ENCODE measurements at regions not wholly inside any gene's neighbourhood (a gene's known extent, or its start where the extent isn't known, plus 50 kb on each side); places are given as distances from the start of the nearest gene placed in this dataset.

GRCh38 chr5:9903801-9904200, 273.6 kb upstream of the TAS2R1 start:
- Histone ChIP-seq H3K36me3 (ENCODE audit: control insufficient read depth, insufficient read depth, low read length) (no peaks in the 10 kb centered on the region), H3K4me3 (ENCODE audit: low read depth, low read length) (no peak overlapping the region), H3K27me3 (ENCODE audit: control insufficient read depth, insufficient read depth, low read length) (no peaks in the 10 kb centered on the region)
- DNase-seq (ENCODE audit: low read depth): no peak
- TF ChIP-seq CTCF (IDR thresholded peaks at IDR 0.05; ENCODE audit: insufficient read depth, low read length, poor library complexity, severe bottlenecking): no peak

GRCh38 chr5:9898319-9898718, 268.2 kb upstream of the TAS2R1 start:
- Histone ChIP-seq H3K4me3 (ENCODE audit: low read depth, low read length) (no peak overlapping the region), H3K27me3 (ENCODE audit: control insufficient read depth, insufficient read depth, low read length) (no peaks in the 10 kb centered on the region), H3K36me3 (ENCODE audit: control insufficient read depth, insufficient read depth, low read length) (no peaks in the 10 kb centered on the region)
- peak; percentile 58 for TF ChIP-seq CTCF (IDR thresholded peaks at IDR 0.05; ENCODE audit: insufficient read depth, low read length, poor library complexity, severe bottlenecking)
- DNase-seq (ENCODE audit: low read depth): no peak

- Histone ChIP-seq H3K27me3 (ENCODE audit: control insufficient read depth, insufficient read depth, low read length) (no peaks in the 10 kb centered on the region), H3K36me3 (ENCODE audit: control insufficient read depth, insufficient read depth, low read length) (no peaks in the 10 kb centered on the region), H3K4me3 (ENCODE audit: low read depth, low read length) (no peak overlapping the region)
- DNase-seq (ENCODE audit: low read depth): no peak
- no peak for TF ChIP-seq CTCF (IDR thresholded peaks at IDR 0.05; ENCODE audit: insufficient read depth, low read length, poor library complexity, severe bottlenecking)
Observed at GRCh38 chr5:9895302-9895645, 265.1 kb upstream of the TAS2R1 start.

GRCh38 chr5:9894571-9895301, 264.6 kb upstream of the TAS2R1 start:
- no peak overlapping the region for H3K4me3 ChIP-seq (ENCODE audit: low read depth, low read length)
- TF ChIP-seq CTCF (IDR thresholded peaks at IDR 0.05; ENCODE audit: insufficient read depth, low read length, poor library complexity, severe bottlenecking): no peak
- DNase-seq (ENCODE audit: low read depth): no peak
- no peaks in the 10 kb centered on the region for H3K36me3 ChIP-seq (ENCODE audit: control insufficient read depth, insufficient read depth, low read length)
- no peaks in the 10 kb centered on the region for H3K27me3 ChIP-seq (ENCODE audit: control insufficient read depth, insufficient read depth, low read length)

GRCh38 chr5:9892696-9893095, 262.5 kb upstream of the TAS2R1 start:
- no peak overlapping the region for H3K4me3 ChIP-seq (ENCODE audit: low read depth, low read length)
- TF ChIP-seq CTCF (IDR thresholded peaks at IDR 0.05; ENCODE audit: insufficient read depth, low read length, poor library complexity, severe bottlenecking): no peak
- no peaks in the 10 kb centered on the region for H3K27me3 ChIP-seq (ENCODE audit: control insufficient read depth, insufficient read depth, low read length)
- H3K36me3 ChIP-seq (ENCODE audit: control insufficient read depth, insufficient read depth, low read length): no peaks in the 10 kb centered on the region
- no peak for DNase-seq (ENCODE audit: low read depth)

- Histone ChIP-seq H3K36me3 (ENCODE audit: control insufficient read depth, insufficient read depth, low read length) (no peaks in the 10 kb centered on the region), H3K4me3 (ENCODE audit: low read depth, low read length) (no peak overlapping the region), H3K27me3 (ENCODE audit: control insufficient read depth, insufficient read depth, low read length) (no peaks in the 10 kb centered on the region)
- DNase-seq (ENCODE audit: low read depth): no peak
- no peak for TF ChIP-seq CTCF (IDR thresholded peaks at IDR 0.05; ENCODE audit: insufficient read depth, low read length, poor library complexity, severe bottlenecking)
Observed at GRCh38 chr5:9889511-9889910, 259.4 kb upstream of the TAS2R1 start.

Data from kidney epithelial cell (primary cell).